Osteoblast (primary cell): ENCODE measurements at regions not wholly inside any gene's neighbourhood (a gene's known extent, or its start where the extent isn't known, plus 50 kb on each side); places are given as distances from the start of the nearest gene placed in this dataset.

Experiments
- DNase-seq: peaks from one replicate; pipeline ENCODE4 v3.0.0; 2011; ENCODE audit warnings: low spot score, mixed read lengths; ENCODE audit not compliant: insufficient read length; ENCODE audit errors: missing footprints
- H2AFZ ChIP-seq: 2 replicates; pipeline ENCODE4 v1.6.0; 2011; ENCODE audit warnings: mild to moderate bottlenecking, low read length
- H3K27ac ChIP-seq: 2 replicates; pipeline ENCODE4 v1.5.1; 2011; ENCODE audit warnings: mild to moderate bottlenecking, low read depth, low read length, moderate library complexity
- H3K27me3 ChIP-seq: 2 replicates; pipeline ENCODE4 v1.6.0; 2012; ENCODE audit warnings: mild to moderate bottlenecking, control low read depth, inconsistent platforms, low read length, moderate library complexity; ENCODE audit not compliant: insufficient read depth
- H3K36me3 ChIP-seq: 2 replicates; pipeline ENCODE4 v1.5.1; 2011; ENCODE audit warnings: mild to moderate bottlenecking, low read length, control low read depth, moderate library complexity; ENCODE audit not compliant: insufficient read depth
- H3K4me1 ChIP-seq: 2 replicates; pipeline ENCODE4 v1.5.1; 2011; ENCODE audit warnings: mild to moderate bottlenecking, low read length, control low read depth, moderate library complexity; ENCODE audit not compliant: insufficient read depth
- H3K4me2 ChIP-seq: 2 replicates; pipeline ENCODE4 v1.6.0; 2011; ENCODE audit warnings: mild to moderate bottlenecking, low read length; ENCODE audit not compliant: insufficient read depth
- H3K4me3 ChIP-seq: fragments of 200-600 bp; sonication (generic); 3 replicates; pipeline ENCODE4 v1.5.1; 2012; ENCODE audit warnings: mild to moderate bottlenecking, low read length, inconsistent platforms; ENCODE audit not compliant: insufficient read depth
- H3K79me2 ChIP-seq: 2 replicates; pipeline ENCODE4 v1.6.0; 2012; ENCODE audit warnings: mild to moderate bottlenecking, low read length, control low read depth, inconsistent platforms; ENCODE audit not compliant: insufficient read depth
- H3K9me3 ChIP-seq: 2 replicates; pipeline ENCODE4 v1.5.1; 2011; ENCODE audit warnings: low read depth, low read length, control low read depth
- H4K20me1 ChIP-seq: 2 replicates; pipeline ENCODE4 v1.6.0; 2012; ENCODE audit warnings: mild to moderate bottlenecking, low read length, control low read depth; ENCODE audit not compliant: insufficient read depth
- CTCF ChIP-seq: IDR thresholded peaks from 2 replicates; pipeline ENCODE4 v1.5.1; 2011; ENCODE audit warnings: mild to moderate bottlenecking, low read depth, low read length, moderate library complexity; ENCODE audit errors: extremely low read depth

- H3K27ac ChIP-seq: no peak overlapping the region
- no peaks in the 10 kb centered on the region for H3K9me3 ChIP-seq
- H3K4me2 ChIP-seq: no peak overlapping the region
- H2AFZ ChIP-seq: no peak overlapping the region
- peak; percentile 35 for DNase-seq
- H3K36me3 ChIP-seq: no peaks in the 10 kb centered on the region
- no peaks in the 10 kb centered on the region for H3K27me3 ChIP-seq
- no peak overlapping the region for H3K4me3 ChIP-seq
- TF ChIP-seq CTCF: no peak
- H3K4me1 ChIP-seq: no peaks in the 10 kb centered on the region
- no peaks in the 10 kb centered on the region for H3K79me2 ChIP-seq
- H4K20me1 ChIP-seq: no peaks in the 10 kb centered on the region
Measured at GRCh38 chr11:23586173-23586572, 725.9 kb upstream of the CCDC179 start.

- no peak overlapping the region for H2AFZ ChIP-seq
- no peak for TF ChIP-seq CTCF
- no peaks in the 10 kb centered on the region for H3K36me3 ChIP-seq
- no peak for DNase-seq
- H3K9me3 ChIP-seq: no peaks in the 10 kb centered on the region
- no peaks in the 10 kb centered on the region for H3K27me3 ChIP-seq
- H3K4me3 ChIP-seq: no peak overlapping the region
- no peaks in the 10 kb centered on the region for H4K20me1 ChIP-seq
- H3K27ac ChIP-seq: no peak overlapping the region
- no peak overlapping the region for H3K4me2 ChIP-seq
- no peaks in the 10 kb centered on the region for H3K4me1 ChIP-seq
- H3K79me2 ChIP-seq: no peaks in the 10 kb centered on the region
Measured at GRCh38 chr11:23590596-23591308, 730.5 kb upstream of the CCDC179 start.

- Histone ChIP-seq H3K4me3 (no peak overlapping the region), H3K9me3 (no peaks in the 10 kb centered on the region), H2AFZ (no peak overlapping the region), H3K79me2 (no peaks in the 10 kb centered on the region), H3K36me3 (no peaks in the 10 kb centered on the region), H3K27me3 (no peaks in the 10 kb centered on the region), H4K20me1 (no peaks in the 10 kb centered on the region), H3K4me1 (no peaks in the 10 kb centered on the region), H3K4me2 (no peak overlapping the region), H3K27ac (no peak overlapping the region)
- DNase-seq: no peak
- TF ChIP-seq CTCF: no peak
Measured at GRCh38 chr11:23594755-23595154, 734.5 kb upstream of the CCDC179 start.

- Histone ChIP-seq H3K36me3 (no peaks in the 10 kb centered on the region), H3K27me3 (no peaks in the 10 kb centered on the region), H3K9me3 (no peaks in the 10 kb centered on the region), H3K4me2 (no peak overlapping the region), H2AFZ (no peak overlapping the region), H3K4me3 (no peak overlapping the region), H4K20me1 (no peaks in the 10 kb centered on the region), H3K27ac (no peak overlapping the region), H3K79me2 (no peaks in the 10 kb centered on the region), H3K4me1 (no peaks in the 10 kb centered on the region)
- no peak for DNase-seq
- TF ChIP-seq CTCF: no peak
Measured at GRCh38 chr11:23604966-23605365, 744.7 kb upstream of the CCDC179 start.
